IMR-90 (cell line): ENCODE measurements at regions not wholly inside any gene's neighbourhood (a gene's known extent, or its start where the extent isn't known, plus 50 kb on each side); places are given as distances from the start of the nearest gene placed in this dataset.

Source experiments
- ATAC-seq: fragments of 200-7000 bp; cut with Tn5 transposase; 2 replicates; pipeline ENCODE4 v1.9.1; 2020; ENCODE audit warnings: low read depth, mild to moderate bottlenecking, moderate library complexity
- BruUV-seq: library from RNA; stranded (reverse); fragments of 400-500 nt; replicated peaks from 2 replicates; lab custom pipeline; 2021; lab: Mats Ljungman, UMichigan
- CTCF ChIA-PET: fragments of 300-600 bp; formaldehyde crosslinking; extraction: SDS; loops from one replicate; lab custom pipeline; 2021; ENCODE audit warnings: antibody characterized with exemption; lab: Yijun Ruan, JAX
- POLR2A ChIA-PET: fragments of 300-600 bp; sonication (Branson Sonifier 250); formaldehyde crosslinking; loops from one replicate; lab custom pipeline; 2022; ENCODE audit warnings: antibody characterized with exemption; ENCODE audit not compliant: unreplicated experiment; lab: Charles Lee
- DNase-seq: peaks from one replicate; pipeline ENCODE4 v3.0.0; 2013
- H2AFZ ChIP-seq: replicated peaks from 2 replicates; pipeline ENCODE3; 2013; ENCODE audit warnings: low read length, mild to moderate bottlenecking; ENCODE audit not compliant: poor library complexity
- H2AK5ac ChIP-seq: 2 replicates; pipeline ENCODE4 v1.6.1; 2013; ENCODE audit warnings: low read depth, low read length, inconsistent platforms
- H2AK9ac ChIP-seq: replicated peaks from 2 replicates; pipeline ENCODE3; 2013; ENCODE audit warnings: mild to moderate bottlenecking, low read depth, low read length, moderate library complexity; ENCODE audit not compliant: poor library complexity
- H2BK120ac ChIP-seq: 2 replicates; pipeline ENCODE4 v1.6.1; 2013; ENCODE audit warnings: low read depth, low read length, inconsistent platforms
- H2BK15ac ChIP-seq: 3 replicates; pipeline ENCODE4 v1.6.1; 2013; ENCODE audit warnings: low read depth, low read length, inconsistent platforms
- H2BK20ac ChIP-seq: 2 replicates; pipeline ENCODE4 v1.6.1; 2013; ENCODE audit warnings: low read depth, mild to moderate bottlenecking, inconsistent platforms, low read length, moderate library complexity
- H2BK5ac ChIP-seq: 2 replicates; pipeline ENCODE4 v1.6.1; 2013; ENCODE audit warnings: mild to moderate bottlenecking, low read depth, low read length, inconsistent platforms; ENCODE audit not compliant: poor library complexity, severe bottlenecking
- H3K14ac ChIP-seq: replicated peaks from 2 replicates; pipeline ENCODE4 v1.6.1; 2013; ENCODE audit warnings: low read depth, low read length, inconsistent platforms
- H3K18ac ChIP-seq: 2 replicates; pipeline ENCODE4 v1.6.1; 2013; ENCODE audit warnings: low read depth, low read length, control low read depth
- H3K23ac ChIP-seq: 2 replicates; pipeline ENCODE4 v1.6.1; 2013; ENCODE audit warnings: low read depth, low read length, inconsistent platforms
- H3K27ac ChIP-seq: 2 replicates; pipeline ENCODE4 v1.5.1; 2013; ENCODE audit warnings: mild to moderate bottlenecking, control low read depth, low read length; ENCODE audit not compliant: insufficient read depth
- H3K27me3 ChIP-seq: 2 replicates; pipeline ENCODE4 v1.6.1; 2013; ENCODE audit warnings: low read length; ENCODE audit not compliant: control insufficient read depth, insufficient read depth
- H3K36me3 ChIP-seq: 2 replicates; pipeline ENCODE4 v1.6.1; 2013; ENCODE audit warnings: low read length, mixed read lengths; ENCODE audit not compliant: control insufficient read depth, insufficient read depth
- H3K4ac ChIP-seq: 2 replicates; pipeline ENCODE4 v1.6.1; 2013; ENCODE audit warnings: low read depth, low read length, inconsistent platforms
- H3K4me1 ChIP-seq: 2 replicates; pipeline ENCODE4 v1.6.1; 2013; ENCODE audit warnings: low read length, mixed read lengths; ENCODE audit not compliant: control insufficient read depth, insufficient read depth
- H3K4me2 ChIP-seq: 2 replicates; pipeline ENCODE4 v1.6.1; 2013; ENCODE audit warnings: low read depth, mild to moderate bottlenecking, control low read depth, low read length, moderate library complexity
- H3K4me3 ChIP-seq: 2 replicates; pipeline ENCODE4 v1.5.1; 2013; ENCODE audit warnings: low read depth, mild to moderate bottlenecking, control low read depth, low read length, moderate library complexity; ENCODE audit not compliant: insufficient read depth
- H3K56ac ChIP-seq: 2 replicates; pipeline ENCODE4 v1.6.1; 2013; ENCODE audit warnings: low read length, inconsistent platforms; ENCODE audit not compliant: insufficient read depth; ENCODE audit errors: extremely low read depth
- H3K79me1 ChIP-seq, 2 experiments: 2 replicates each; pipeline ENCODE4 v1.6.1; 2013; ENCODE audit warnings: low read length in 2 of 2, inconsistent platforms in 1 of 2, low read depth in 1 of 2
- H3K9ac ChIP-seq: 2 replicates; pipeline ENCODE4 v1.6.1; 2013; ENCODE audit warnings: low read depth, low read length, control low read depth
- H3K9me1 ChIP-seq: 2 replicates; pipeline ENCODE4 v1.6.1; 2013; ENCODE audit warnings: low read length, inconsistent platforms; ENCODE audit not compliant: insufficient read depth
- H3K9me3 ChIP-seq: 2 replicates; pipeline ENCODE4 v1.6.1; 2013; ENCODE audit warnings: low read length; ENCODE audit not compliant: control insufficient read depth, insufficient read depth
- H4K20me1 ChIP-seq: 2 replicates; pipeline ENCODE4 v1.6.1; 2013; ENCODE audit warnings: low read length, inconsistent platforms; ENCODE audit not compliant: insufficient read depth
- H4K5ac ChIP-seq: 2 replicates; pipeline ENCODE4 v1.6.1; 2013; ENCODE audit warnings: mild to moderate bottlenecking, low read depth, low read length, control low read depth
- H4K8ac ChIP-seq, 2 experiments: 2 replicates each; pipeline ENCODE4 v1.6.1; 2013; ENCODE audit warnings: low read depth in 2 of 2, low read length in 2 of 2, control low read depth in 1 of 2, inconsistent platforms in 1 of 2
- H4K91ac ChIP-seq: 2 replicates; pipeline ENCODE4 v1.6.1; 2013; ENCODE audit warnings: low read depth, low read length, inconsistent platforms; ENCODE audit not compliant: insufficient read depth
- CEBPB ChIP-seq: IDR thresholded peaks from 2 replicates; pipeline ENCODE4 v1.6.1; 2012; ENCODE audit warnings: low read depth, low read length, improper control_type of control experiment
- CTCF ChIP-seq: conservative IDR thresholded peaks from 2 replicates; pipeline ENCODE4 v1.5.1; 2012; ENCODE audit warnings: mild to moderate bottlenecking, low read depth, low read length, improper control_type of control experiment
- ELK1 ChIP-seq: fragments of 150-350 bp; IDR thresholded peaks from 2 replicates; pipeline ENCODE4 v1.6.1; 2016; ENCODE audit warnings: low read depth, mild to moderate bottlenecking, low read length, moderate library complexity, borderline replicate concordance
- MAFK ChIP-seq: IDR thresholded peaks from 2 replicates; pipeline ENCODE4 v1.6.1; 2012; ENCODE audit warnings: low read depth, low read length, improper control_type of control experiment
- MXI1 ChIP-seq: IDR thresholded peaks from 2 replicates; pipeline ENCODE4 v1.6.1; 2012; ENCODE audit warnings: low read depth, mild to moderate bottlenecking, low read length, moderate library complexity, borderline replicate concordance
- WGBS, 2 experiments: methylation state at CpG; one replicate each; pipeline versions ENCODE4 v1.1.5 to v1.1.7; 2013; ENCODE audit warnings: missing lambda C conversion rate in 2 of 2; ENCODE audit not compliant: insufficient read length in 1 of 2; ENCODE audit errors: extremely low coverage in 2 of 2; 5-methylcytosine and 5-hydroxymethylcytosine counted together
- dilution Hi-C: fragments of 300-500 bp; cut with HindIII; formaldehyde crosslinking; loops from one replicate; pipeline ENCODE4 v1.14.3; 2018; ENCODE audit warnings: low sequenced_read_pairs; ENCODE audit not compliant: unreplicated experiment
- in situ Hi-C: fragments of 300-500 bp; cut with MboI; formaldehyde crosslinking; loops from 3 replicates; pipeline ENCODE4 v1.14.3; 2019; ENCODE audit warnings: low sequenced_read_pairs, inconsistent platforms, mixed read lengths
- intact Hi-C: fragments of 100-400 bp; cut with micrococcal nuclease; formaldehyde crosslinking; loops from 2 replicates; pipeline ENCODE4 v1.10.0; 2022
- TF ChIP-seq, protein P1 (sequence below): fragments of 150-350 bp; IDR thresholded peaks from 2 replicates; pipeline ENCODE4 v1.6.1; 2017; ENCODE audit warnings: mild to moderate bottlenecking, antibody characterized with exemption, low read length, low read depth

DNA sequence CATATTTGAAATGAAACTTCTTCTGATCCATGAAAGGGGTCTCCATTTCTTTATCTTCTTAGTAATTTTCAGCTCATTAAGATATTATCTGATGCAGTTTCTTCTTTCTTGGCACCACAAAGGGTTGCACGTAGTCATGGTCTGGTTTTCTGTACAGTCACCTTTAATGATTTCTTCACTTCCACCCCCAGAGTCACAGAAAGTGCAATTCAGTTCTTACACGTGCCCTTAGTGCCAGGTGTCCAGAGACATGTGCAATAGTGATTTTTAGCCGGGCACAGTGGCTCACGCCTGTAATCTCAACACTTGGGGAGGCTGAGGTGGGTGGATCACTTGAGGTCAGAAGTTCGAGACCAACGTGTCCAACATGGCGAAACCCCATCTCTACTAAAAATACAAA is 202.8 kb upstream of the MTNR1B start:
- H4K8ac ChIP-seq = no peak overlapping the region
- no peak overlapping the region for H3K4me3 ChIP-seq
- no peaks in the 10 kb centered on the region for H3K9me3 ChIP-seq
- no peaks in the 10 kb centered on the region for H3K4me1 ChIP-seq
- H2BK15ac ChIP-seq = no peak overlapping the region
- intact Hi-C loops (no loop called here), in situ Hi-C loops (no loop called here), dilution Hi-C loops (no loop called here)
- H3K14ac ChIP-seq = no peak overlapping the region
- H2BK5ac ChIP-seq = no peak overlapping the region
- H3K27me3 ChIP-seq = no peaks in the 10 kb centered on the region
- H4K5ac ChIP-seq = no peak overlapping the region
- H3K23ac ChIP-seq = no peak overlapping the region
- POLR2A ChIA-PET = no interaction called here
- TF ChIP-seq MAFK (no peak), CTCF (no peak), CEBPB (no peak), MXI1 (no peak), ELK1 (no peak)
- TF ChIP-seq, protein P1, sequence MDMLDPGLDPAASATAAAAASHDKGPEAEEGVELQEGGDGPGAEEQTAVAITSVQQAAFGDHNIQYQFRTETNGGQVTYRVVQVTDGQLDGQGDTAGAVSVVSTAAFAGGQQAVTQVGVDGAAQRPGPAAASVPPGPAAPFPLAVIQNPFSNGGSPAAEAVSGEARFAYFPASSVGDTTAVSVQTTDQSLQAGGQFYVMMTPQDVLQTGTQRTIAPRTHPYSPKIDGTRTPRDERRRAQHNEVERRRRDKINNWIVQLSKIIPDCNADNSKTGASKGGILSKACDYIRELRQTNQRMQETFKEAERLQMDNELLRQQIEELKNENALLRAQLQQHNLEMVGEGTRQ = no peak
- no peak overlapping the region for H4K91ac ChIP-seq
- ATAC-seq (no peak), DNase-seq (no peak)
- no peaks in the 10 kb centered on the region for H4K20me1 ChIP-seq
- CTCF ChIA-PET = no interaction called here
- no peak overlapping the region for H2BK20ac ChIP-seq
- no TSS peak for BruUV-seq
- H3K9me1 ChIP-seq = no peaks in the 10 kb centered on the region
- H3K18ac ChIP-seq = no peak overlapping the region
- H3K4ac ChIP-seq = no peak overlapping the region
- H2AFZ ChIP-seq = no peak overlapping the region
- no peak overlapping the region for H2AK5ac ChIP-seq
- no peak overlapping the region for H3K27ac ChIP-seq
- no peak overlapping the region for H3K9ac ChIP-seq
- H2AK9ac ChIP-seq = no peak overlapping the region
- no peak overlapping the region for H3K4me2 ChIP-seq
- H3K36me3 ChIP-seq = no peaks in the 10 kb centered on the region
- H3K56ac ChIP-seq = no peak overlapping the region
- no peaks in the 10 kb centered on the region for H3K79me1 ChIP-seq
- no peak overlapping the region for H2BK120ac ChIP-seq
- no CpG with 5 or more reads among the region's 7 CpGs for WGBS, 2 experiments
